NCI-H1092 (cell line): ENCODE measurements at regions not wholly inside any gene's neighbourhood (a gene's known extent, or its start where the extent isn't known, plus 50 kb on each side); places are given as distances from the start of the nearest gene placed in this dataset.
"Not testable (repeated sequence)": the region's sequence is repeated elsewhere in the genome, so short reads cannot be mapped to it uniquely, and the experiment has no call there.

Experiments
- DNase-seq: peaks from one replicate; lab custom pipeline; 2025; lab: John Stamatoyannopoulos, UW

DNA sequence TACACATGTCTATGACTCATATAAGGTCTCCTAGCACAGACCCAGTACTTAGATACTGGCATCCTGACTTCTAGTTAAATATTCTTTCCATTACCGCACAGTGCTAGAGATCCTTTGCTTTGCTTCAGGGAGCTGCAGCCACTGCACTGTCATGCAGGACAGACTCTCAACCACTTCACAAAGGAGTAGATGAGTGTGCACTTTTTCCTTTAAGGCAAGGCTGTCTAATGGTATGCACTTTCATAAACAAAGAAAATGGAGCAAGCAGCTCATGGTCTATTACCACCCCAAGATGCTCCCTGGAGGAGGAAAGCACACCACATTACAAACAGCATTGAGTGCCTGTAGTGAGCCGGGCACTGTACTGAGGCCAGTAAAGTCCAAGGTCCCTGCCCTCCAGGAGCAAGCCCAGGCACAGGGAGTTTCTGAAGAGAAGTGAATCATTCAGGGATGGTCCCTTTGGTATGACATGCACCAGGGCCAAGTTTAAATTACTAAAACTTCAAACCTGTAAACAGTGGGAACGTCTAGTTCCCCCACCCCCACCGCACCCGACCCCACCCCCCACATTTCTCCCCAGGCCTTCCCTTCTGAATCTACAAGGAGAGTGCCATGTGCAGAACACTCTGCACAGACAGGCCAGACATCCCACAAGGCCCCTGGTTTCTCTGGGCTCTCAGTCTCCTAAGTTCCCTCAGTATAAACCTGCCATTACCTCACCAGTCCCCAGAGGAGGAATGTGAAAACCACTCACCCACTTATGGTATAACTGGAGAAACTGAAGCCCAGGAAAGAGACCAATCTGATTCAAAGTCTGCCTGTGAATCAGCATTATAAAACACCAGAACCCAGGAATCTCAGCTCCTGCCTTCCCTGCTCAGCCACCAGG, 107.8 kb upstream of the BCL6 start:
- no peak for DNase-seq

DNA sequence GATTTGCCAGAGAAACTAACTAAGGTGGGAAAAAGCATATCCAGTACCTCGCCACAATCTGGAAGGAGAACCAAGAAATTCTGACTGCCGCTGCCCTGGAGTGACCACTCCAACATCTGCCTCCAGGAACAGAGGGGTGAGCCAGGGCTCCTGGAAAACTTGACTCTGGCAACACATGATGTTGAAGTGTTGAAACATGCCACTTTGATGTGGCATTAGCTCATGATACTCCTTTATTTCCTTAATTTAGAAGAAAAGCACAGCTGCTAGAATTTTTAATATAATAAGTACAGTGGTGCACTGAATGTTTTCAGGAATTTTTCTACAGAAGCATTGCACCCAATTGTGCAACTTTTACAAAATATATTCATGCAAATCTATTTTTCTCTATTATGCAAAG, 109.9 kb upstream of the BCL6 start:
- no peak for DNase-seq

DNA sequence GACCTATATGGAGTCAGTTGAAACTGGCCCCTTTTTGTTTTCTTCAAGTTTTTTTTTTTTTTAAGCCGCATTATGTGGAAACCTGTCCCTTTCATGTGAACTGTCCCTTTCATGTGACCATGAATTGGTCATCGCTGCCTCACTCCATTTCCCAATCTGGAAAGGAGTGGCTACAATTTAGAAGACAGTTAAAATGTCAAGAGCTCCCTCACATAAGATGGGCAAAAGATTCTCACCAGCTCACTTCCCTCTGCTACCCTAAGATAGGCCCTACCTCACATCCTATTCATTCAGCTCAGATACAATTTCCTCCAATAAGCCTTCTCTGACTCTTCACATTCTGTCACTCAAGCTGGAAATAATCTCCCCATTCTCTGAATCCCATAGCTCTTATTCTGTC, 111.3 kb upstream of the BCL6 start:
- no peak for DNase-seq

DNA sequence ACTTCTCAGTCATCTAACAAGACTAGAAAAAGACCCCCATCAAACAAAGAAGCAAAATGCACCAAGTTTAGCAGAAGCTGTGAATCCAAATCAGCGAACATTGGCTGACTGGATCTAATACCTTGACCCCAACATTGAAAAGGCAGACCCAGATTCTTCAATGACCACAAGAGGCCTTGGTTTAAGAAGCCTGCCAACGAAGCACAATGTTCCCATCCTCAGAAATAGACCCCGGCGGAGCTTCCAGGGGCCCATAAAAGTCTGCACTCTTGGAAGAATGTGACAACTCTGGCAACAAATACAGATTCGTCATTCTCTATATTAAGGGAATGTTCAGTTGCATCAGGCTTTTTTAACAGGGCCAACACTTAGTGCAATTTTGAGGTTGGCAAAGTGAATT, 112.8 kb upstream of the BCL6 start:
- DNase-seq = no peak

DNA sequence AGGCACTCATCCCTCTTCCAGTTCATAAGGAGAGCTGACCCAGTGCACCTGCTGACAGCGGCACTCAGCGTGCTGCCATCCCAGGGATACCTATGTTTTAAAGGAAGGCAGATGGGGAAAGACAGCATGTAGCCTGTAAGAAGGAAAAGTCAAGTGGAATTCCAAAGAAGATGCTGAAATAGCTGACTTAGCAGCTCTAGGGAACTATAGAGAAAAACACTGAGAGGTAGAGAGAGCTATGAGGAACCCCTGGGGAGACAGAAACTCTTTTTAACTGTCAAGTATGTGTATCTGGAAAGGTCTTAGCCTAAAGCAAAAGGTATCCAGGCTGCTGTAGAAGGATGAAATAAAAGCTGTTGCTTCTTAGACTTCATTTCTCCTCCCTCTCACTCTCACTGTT, 113.4 kb upstream of the BCL6 start:
- DNase-seq = no peak

DNA sequence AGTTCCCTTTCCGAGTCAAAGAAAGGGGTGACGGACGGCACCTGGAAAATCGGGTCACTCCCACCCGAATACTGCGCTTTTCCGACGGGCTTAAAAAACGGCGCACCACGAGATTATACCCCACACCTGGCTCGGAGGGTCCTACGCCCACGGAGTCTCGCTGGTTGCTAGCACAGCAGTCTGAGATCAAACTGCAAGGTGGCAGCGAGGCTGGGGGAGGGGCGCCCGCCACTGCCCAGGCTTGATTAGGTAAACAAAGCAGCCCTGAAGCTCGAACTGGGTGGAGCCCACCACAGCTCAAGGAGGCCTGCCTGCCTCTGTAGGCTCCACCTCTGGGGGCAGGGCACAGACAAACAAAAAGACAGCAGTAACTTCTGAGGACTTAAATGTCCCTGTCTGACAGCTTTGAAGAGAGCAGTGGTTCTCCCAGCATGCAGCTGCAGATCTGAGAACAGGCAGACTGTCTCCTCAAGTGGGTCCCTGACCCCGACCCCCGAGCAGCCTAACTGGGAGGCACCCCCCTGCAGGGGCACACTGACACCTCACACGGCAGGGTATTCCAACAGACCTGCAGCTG, 117.5 kb upstream of the BCL6 start:
- not testable (repeated sequence) for DNase-seq

DNA sequence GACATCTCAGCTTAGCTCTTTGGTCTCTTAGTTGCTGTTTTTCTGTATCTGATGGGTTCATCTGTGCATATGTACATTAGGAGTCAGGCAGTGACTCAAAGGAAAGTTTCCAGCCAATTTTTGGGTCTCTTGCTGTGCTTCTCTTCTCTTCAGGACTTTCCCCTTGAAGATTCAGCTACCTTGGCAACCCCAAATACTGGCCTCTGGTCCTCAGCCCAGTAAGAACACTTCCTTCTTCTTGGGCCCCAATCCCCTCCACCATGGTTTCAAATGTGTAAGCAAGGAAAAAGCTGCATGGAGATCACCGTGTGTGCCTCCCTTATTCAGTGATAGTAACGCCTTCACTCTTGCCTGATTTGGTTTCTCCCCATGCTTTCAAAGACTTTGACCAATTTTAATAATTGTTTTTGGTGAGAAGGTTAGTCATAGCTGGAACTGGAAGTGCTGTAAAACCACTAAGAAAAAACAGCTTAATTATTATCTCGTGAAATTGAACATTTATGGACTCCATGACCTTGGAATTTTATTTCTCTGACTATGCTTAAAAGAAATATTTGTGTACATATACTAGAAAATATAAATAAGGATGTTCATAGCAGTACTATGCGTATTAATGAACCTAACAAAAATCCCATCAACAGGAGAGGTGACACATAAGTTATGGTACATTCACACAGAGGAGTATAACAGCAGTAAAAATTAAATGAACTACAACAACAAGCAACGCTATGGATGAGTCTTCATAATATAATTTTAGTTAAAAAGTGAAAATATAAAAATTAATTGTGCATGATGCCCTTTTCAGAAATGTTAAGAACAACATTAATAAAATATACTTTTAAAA, 125.3 kb upstream of the BCL6 start:
- DNase-seq = no peak

DNA sequence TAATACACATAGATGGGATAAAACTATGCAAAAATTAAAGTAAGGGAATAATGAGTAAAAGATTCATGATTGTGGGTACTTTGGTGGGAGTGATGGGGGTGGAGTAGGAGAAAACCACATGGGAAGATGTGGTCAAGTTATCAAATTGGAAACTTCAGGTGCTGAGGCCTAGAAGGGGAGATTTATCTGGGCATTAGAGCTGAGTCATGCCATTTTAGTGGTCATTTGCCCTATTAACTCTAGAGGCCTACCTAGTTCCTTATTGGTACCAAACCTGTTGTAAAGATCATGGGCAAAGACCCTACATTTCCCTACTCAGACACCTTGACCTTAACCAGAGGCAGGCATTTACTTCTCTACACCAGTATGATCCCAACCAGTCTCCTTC, 125.9 kb upstream of the BCL6 start:
- no peak for DNase-seq

DNA sequence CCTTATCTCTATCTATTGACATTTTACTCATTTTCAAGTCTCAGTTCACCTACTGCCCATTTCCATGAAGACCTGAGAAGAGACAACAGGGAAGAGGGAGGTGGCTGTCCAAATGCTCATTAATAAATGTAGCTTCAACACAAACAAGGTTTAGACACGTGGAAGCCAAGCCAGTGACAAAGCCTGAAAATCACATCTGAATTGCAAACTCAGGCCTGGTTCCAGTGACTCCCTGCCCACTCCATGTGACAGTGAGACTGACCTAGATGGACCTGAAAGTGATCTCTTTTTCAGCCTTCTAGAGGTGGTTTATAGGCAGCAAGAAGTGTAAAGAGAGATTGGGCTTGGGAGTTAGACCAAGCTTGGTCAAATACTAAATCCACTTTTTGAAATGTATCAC, 126.6 kb upstream of the BCL6 start:
- DNase-seq = no peak

DNA sequence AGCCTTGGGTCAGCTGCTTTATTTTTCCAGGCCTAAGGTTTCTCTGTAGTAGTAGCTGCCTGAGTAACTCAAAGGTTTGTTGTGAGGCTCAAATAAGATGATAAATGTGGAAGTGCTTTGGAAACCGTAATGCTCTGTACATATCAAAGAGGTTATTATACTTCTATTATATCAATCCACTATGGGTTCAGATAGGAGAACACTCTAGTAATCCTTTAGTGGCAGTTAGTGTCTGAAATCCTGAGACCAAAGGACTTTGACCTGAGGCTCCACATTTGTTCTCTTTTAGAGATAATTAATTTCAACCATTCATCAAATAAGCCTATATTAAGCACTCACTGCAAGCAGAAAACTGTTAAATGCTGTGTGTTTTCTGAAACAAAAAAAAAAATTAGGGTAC, 128.6 kb upstream of the BCL6 start:
- DNase-seq = no peak

DNA sequence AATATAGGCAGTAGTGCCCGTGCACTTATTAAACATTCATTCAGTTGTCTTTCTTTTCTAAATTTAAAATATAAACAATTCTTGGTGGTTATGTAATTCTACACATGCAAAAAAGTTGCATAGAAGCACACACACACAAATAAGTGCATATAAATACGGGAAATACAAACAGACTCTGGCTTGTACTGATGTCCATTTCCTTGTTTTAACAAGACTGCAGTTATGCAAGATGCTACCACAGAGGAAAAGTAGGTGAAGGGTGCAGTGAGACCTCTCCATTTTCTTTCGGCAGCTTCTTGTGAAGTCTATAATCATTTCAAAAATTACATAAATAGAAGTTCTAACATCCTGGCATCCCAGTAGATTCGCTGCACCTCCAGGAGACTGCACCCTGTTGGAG, 130.6 kb upstream of the BCL6 start:
- DNase-seq = no peak

DNA sequence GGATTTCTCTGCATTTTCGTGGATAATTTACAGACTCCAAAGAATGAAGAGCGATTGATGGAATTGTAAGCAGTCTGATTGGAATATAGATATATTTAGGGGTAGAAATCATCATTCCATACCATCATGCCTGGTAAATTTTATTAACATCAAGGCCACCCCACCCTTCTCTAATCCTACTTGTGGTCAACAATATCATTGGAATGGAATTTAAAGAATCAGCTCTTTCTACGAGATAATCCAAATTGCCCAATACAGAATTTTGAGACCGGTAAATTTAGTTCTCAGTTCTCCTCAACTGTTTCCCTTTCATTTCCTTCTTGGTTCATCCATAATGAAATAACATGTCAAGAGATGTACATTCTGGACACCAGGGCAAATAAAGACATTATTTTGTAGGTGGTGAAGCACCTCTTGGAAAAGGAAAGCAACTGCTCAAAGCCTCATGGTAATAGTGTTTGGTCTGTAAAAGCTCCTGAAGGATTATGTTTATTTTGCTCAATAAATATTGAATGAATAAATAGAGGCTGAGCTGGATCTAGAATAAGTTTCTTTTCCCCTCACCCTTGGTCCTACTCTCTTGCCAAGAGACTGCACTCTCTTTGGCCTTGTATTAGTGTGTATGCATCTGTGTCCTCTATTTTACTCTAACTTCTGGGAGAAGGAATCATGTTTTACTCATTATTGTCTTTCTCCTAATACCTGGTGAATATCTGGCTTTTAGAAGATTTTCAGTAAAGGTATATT, 133.7 kb upstream of the BCL6 start:
- DNase-seq = no peak

DNA sequence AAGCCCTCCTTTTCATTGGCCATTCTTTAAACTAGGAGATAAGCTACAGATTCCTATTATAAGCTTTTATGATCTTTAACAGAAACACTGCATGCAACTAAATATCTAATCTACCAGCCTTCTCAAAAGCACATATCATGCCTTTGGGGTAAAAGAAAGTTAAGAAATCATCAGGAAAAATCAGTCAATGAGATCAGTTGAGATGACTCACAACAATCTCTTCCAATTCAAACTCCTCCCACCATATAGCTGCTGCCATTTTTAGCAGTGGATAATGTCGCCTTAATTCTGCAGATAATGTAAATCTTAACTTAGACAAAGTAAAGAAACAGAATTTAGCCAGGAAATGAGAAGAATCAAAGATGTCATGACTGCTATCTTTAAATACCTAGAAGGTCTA, 135.2 kb upstream of the BCL6 start:
- DNase-seq = no peak

DNA sequence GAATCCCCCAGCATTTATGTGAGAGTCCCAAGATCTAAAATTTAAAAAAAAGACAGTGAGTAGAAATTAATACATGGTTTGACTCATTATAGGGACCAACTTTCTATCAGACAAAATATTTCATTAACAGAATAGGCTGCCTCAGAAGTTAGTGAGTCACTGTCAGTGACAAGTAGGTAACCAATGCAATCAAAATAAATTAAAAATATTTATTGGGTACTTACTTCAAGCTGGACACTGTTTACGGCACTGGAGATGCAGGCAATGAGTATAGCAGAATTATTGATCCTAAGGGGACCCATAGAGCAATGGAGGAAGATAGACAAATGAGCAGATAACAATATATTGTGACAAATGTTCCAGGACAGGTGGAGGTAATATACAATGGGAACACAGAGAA, 135.6 kb upstream of the BCL6 start:
- DNase-seq = no peak

DNA sequence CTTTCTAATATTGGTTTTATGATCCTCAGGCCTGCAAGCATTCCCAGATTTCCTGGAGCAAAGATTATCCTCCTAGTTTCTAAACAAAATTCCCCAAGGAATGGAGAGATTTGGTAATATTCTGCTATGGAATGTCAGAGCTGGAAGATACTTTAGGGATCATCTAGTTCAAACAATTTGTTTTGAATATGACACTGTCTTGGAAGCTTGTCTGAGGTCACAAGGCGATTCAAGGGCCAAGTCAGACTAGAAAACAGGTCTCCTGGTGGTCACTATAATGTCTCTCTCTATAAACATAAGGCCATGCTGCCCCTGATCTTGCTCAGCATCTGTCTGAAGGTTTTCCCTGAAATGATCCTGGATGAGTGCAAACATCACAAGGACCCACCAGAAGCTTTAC, 143.4 kb upstream of the BCL6 start:
- no peak for DNase-seq

DNA sequence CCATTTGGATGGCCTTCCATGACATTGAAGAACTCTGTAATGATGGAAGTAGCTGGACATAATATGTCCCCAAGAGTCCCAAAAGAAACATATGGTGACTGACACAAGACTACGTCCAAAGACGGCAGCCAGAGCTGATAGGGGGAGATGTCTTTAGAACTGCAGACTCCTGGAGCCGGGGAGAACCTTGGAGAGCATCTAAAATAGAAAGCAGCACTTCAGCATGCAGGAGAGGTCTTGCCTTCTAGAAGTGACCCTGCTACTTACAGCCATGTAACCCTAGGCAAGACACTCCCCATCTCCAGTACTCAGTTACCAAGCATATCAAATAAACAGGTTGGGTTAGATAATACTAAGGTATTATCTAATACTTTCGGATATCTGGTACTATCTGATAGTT, 143.8 kb upstream of the BCL6 start:
- no peak for DNase-seq

DNA sequence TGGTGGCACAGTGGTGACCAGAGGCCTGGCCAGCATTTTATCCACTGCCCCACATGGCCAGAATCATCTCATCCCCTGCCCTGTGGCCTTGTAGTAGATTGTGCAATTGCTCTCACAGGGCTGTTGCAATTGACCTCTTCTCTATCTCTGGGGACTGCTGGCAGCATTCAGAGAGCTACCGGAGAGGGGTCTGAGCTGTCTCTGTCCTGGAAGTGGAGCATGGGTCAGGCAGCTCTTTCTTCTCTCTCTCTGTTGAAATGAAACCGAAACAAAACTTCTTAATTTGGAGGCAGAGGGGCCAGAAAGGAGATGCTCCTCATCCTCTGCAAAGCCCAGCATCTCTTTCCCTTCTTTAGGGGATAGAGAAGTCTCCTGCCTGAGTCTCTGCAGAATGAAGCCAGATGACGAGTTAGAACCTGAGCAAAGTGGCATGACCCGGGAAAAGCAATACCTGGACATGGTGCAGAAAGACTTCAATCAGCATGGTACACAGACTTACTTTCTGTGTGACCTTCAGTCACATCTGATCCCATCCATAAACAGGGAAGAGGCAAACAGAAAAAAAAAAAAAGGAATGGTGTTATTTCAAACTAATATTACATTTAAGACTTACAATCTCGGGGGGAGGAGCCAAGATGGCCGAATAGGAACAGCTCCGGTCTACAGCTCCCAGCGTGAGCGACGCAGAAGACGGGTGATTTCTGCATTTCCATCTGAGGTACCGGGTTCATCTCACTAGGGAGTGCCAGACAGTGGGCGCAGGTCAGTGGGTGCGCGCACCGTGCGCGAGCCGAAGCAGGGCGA, 144.5 kb upstream of the BCL6 start:
- no peak for DNase-seq

DNA sequence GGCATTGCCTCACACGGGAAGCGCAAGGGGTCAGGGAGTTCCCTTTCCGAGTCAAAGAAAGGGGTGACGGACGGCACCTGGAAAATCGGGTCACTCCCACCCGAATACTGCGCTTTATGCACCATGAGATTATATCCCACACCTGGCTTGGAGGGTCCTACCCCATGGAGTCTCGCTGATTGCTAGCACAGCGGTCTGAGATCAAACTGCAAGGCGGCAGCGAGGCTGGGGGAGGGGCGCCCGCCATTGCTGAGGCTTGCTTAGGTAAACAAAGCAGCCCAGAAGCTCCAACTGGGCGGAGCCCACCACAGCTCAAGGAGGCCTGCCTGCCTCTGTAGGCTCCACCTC, 145.1 kb upstream of the BCL6 start:
- DNase-seq = not testable (repeated sequence)

DNA sequence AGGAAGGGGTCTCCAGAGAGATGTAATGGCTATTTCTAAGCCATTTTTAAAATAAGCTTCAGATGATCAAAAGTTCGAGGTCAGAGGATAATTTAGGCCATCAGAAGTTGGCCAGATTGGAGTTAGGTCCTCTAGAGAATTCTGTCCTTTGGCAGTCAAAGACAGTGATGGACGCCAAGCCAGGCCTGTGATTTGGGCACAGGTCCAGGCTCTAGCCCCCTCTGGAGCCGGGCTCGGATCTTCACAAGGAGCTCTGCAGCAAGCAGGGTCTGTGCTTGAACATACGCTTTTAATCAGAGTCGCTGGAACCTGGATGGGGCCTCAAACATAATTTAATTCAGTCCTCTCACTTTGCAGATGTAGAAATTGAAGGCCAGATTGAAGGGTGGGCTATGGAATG, 151.4 kb upstream of the BCL6 start:
- DNase-seq = no peak

DNA sequence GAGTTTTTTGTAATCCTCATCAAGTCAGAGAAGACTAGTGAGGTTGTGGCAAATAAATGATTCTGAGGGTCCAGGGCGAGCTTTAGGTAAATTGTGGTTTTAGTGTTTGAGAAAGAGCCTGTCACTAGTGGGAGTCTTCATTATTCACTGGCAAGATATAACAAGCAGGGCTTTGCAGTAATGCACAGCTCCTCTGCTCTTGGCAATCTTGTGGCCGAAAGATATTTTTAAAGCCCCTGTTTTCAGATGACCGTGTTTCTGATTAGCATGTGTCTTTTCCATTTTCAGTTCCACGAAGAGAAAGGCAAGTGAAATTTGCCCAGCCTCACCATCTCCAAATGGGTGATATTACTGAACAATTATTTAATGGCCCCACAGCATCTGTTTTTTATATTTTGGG, 154.0 kb upstream of the BCL6 start:
- DNase-seq = no peak

DNA sequence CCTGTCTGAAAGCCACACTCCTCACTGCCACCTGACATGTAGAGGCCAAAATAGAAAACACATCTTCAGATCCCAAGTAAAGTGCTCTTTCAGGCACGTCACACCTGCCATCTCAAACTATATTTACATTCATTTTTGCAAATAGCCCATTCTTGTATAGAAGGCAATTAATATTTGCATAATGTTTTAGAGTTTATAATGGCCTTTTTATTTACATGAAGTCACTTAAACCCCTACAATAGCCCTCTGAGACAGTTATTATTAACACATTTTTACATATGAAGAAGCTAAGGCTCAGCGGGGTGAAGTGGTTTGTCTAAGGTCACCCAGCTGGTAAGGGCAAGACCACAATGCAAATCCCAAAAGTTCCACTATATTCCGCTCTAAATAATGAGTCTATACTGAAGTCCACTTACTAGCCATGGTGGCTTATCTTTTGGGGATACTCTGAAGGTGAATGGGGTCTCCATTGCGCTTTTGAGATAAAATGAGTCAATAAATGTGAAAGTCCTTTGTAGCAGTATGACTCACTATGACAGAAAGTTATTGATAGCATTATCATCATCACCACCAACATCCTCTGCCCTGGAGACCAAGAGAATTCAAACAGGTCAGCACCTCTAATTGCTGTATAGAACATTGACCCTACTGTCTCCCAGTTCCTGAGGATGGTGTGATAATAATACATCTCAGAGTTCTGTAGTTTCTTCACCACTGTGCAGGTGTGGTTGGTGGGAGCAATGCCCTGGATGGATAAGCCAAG, 155.9 kb upstream of the BCL6 start:
- no peak for DNase-seq
